GM23338 (cell line): ENCODE measurements at regions not wholly inside any gene's neighbourhood (a gene's known extent, or its start where the extent isn't known, plus 50 kb on each side); places are given as distances from the start of the nearest gene placed in this dataset.
A peak's percentile ranks its signal among the peaks of the same experiment; 100 is the strongest.

ENCODE experiments used
- ATAC-seq: fragments of 200-7000 bp; cut with Tn5 transposase; 3 replicates; pipeline ENCODE4 v1.9.1; 2020
- DNase-seq: peaks from one replicate; pipeline ENCODE4 v3.0.0-alpha.2; 2015; ENCODE audit warnings: low spot score
- H2AFZ ChIP-seq: fragments of 200-600 bp; sonication (generic); 2 replicates; pipeline ENCODE4 v1.8.0; 2016; ENCODE audit warnings: antibody characterized with exemption, mild to moderate bottlenecking, moderate library complexity
- H3F3A ChIP-seq: fragments of 200-600 bp; sonication (generic); replicated peaks from 2 replicates; pipeline ENCODE4 v1.8.0; 2017; ENCODE audit warnings: antibody characterized with exemption, mixed run types, low read depth
- H3K27ac ChIP-seq: fragments of 200-600 bp; sonication (generic); 2 replicates; pipeline ENCODE4 v1.6.1; 2016; ENCODE audit warnings: low read depth
- H3K27me3 ChIP-seq: fragments of 200-600 bp; sonication (generic); 2 replicates; pipeline ENCODE4 v1.8.0; 2016; ENCODE audit warnings: mild to moderate bottlenecking, mixed run types, moderate library complexity; ENCODE audit not compliant: insufficient read depth
- H3K36me3 ChIP-seq: fragments of 200-600 bp; sonication (generic); 2 replicates; pipeline ENCODE4 v1.8.0; 2016; ENCODE audit warnings: mild to moderate bottlenecking; ENCODE audit not compliant: insufficient read depth
- H3K4me1 ChIP-seq: fragments of 200-600 bp; sonication (generic); 2 replicates; pipeline ENCODE4 v1.8.0; 2016; ENCODE audit warnings: mild to moderate bottlenecking, moderate library complexity; ENCODE audit not compliant: insufficient read depth
- H3K4me2 ChIP-seq: fragments of 200-600 bp; sonication (generic); 2 replicates; pipeline ENCODE4 v1.7.1; 2017; ENCODE audit warnings: mixed run types
- H3K4me3 ChIP-seq: fragments of 200-600 bp; sonication (generic); 2 replicates; pipeline ENCODE4 v1.6.1; 2016; ENCODE audit warnings: mixed run types
- H3K79me2 ChIP-seq: fragments of 200-600 bp; sonication (generic); replicated peaks from 2 replicates; pipeline ENCODE4 v1.8.0; 2017; ENCODE audit warnings: mild to moderate bottlenecking; ENCODE audit not compliant: insufficient read depth
- H3K9me2 ChIP-seq: fragments of 200-600 bp; sonication (generic); 2 replicates; pipeline ENCODE4 v1.8.0; 2017; ENCODE audit not compliant: insufficient read depth
- H4K20me1 ChIP-seq: fragments of 200-600 bp; sonication (generic); replicated peaks from 2 replicates; pipeline ENCODE4 v1.8.0; 2017; ENCODE audit warnings: mild to moderate bottlenecking; ENCODE audit not compliant: insufficient read depth
- H3K27ac Mint-ChIP-seq: 2 replicates; pipeline ENCODE4 v1.8.0; 2020; ENCODE audit warnings: inconsistent platforms, mild to moderate bottlenecking, moderate library complexity, mixed read lengths
- H3K27me3 Mint-ChIP-seq: 3 replicates; pipeline ENCODE4 v1.8.0; 2022; ENCODE audit warnings: low read depth, mild to moderate bottlenecking, moderate library complexity, mixed read lengths, inconsistent platforms; ENCODE audit not compliant: insufficient read depth, poor library complexity
- H3K36me3 Mint-ChIP-seq: 3 replicates; pipeline ENCODE4 v1.8.0; 2021; ENCODE audit warnings: low read depth, mild to moderate bottlenecking, inconsistent platforms, moderate library complexity, mixed read lengths
- H3K4me1 Mint-ChIP-seq: 3 replicates; pipeline ENCODE4 v1.8.0; 2020; ENCODE audit warnings: mild to moderate bottlenecking, inconsistent platforms, mixed read lengths
- H3K4me3 Mint-ChIP-seq: 3 replicates; pipeline ENCODE4 v1.8.0; 2021; ENCODE audit warnings: moderate library complexity, mild to moderate bottlenecking, inconsistent platforms, mixed read lengths
- H3K9me3 Mint-ChIP-seq: 3 replicates; pipeline ENCODE4 v1.8.0; 2020; ENCODE audit warnings: moderate library complexity, mild to moderate bottlenecking, inconsistent platforms, mixed read lengths
- JUNB ChIP-seq: IDR thresholded peaks from one replicate; pipeline ENCODE4 v1.6.1; 2016; ENCODE audit warnings: antibody characterized with exemption; ENCODE audit not compliant: unreplicated experiment
- NANOG ChIP-seq: IDR thresholded peaks from 2 replicates; pipeline ENCODE4 v1.6.1; 2016; ENCODE audit warnings: antibody characterized with exemption, borderline replicate concordance
- POLR2AphosphoS5 ChIP-seq: IDR thresholded peaks from 2 replicates; pipeline ENCODE4 v1.6.1; 2016; ENCODE audit warnings: antibody characterized with exemption, low read depth
- ZNF331 ChIP-seq: fragments of 250-450 bp; sonication (Bioruptor Pico); IDR thresholded peaks from 2 replicates; pipeline ENCODE4 v1.5.0; 2020; ENCODE audit warnings: low read depth, mild to moderate bottlenecking, moderate library complexity
- ZNF462 ChIP-seq: fragments of 250-450 bp; sonication (Bioruptor Pico); IDR thresholded peaks from 2 replicates; pipeline ENCODE4 v1.5.0; 2020; ENCODE audit warnings: mild to moderate bottlenecking, moderate library complexity

GRCh38 chr16:65773301-65773874 is 593.1 kb upstream of the CDH5 start:
- 0 out of 2 replicates have a peak, but pooled peaks cover 8% of the 10 kb centered on the region for H3F3A ChIP-seq
- peak overlapping the region; percentile 92 for H3K27ac ChIP-seq
- Mint-ChIP-seq H3K36me3 (peaks cover 64% of the 10 kb centered on the region), H3K27me3 (peaks cover 16% of the 10 kb centered on the region), H3K4me3 (peak overlapping the region; percentile 12; the same call in 2 of the 3 replicates), H3K27ac (peak overlapping the region; percentile 86), H3K9me3 (peaks cover 58% of the 10 kb centered on the region), H3K4me1 (peaks cover 37% of the 10 kb centered on the region)
- peak overlapping the region; percentile 40; the same call in 1 of the 2 replicates for H3K4me2 ChIP-seq
- no peaks in the 10 kb centered on the region for H4K20me1 ChIP-seq
- no peak for TF ChIP-seq JUNB
- 0 out of 2 replicates have a peak, but pooled peaks have one; percentile 25 for TF ChIP-seq NANOG
- TF ChIP-seq ZNF462 (CRISPR knock-in tag): peak; percentile 68; the same call in 1 of the 2 replicates
- TF ChIP-seq POLR2AphosphoS5: no peak
- TF ChIP-seq ZNF331 (CRISPR knock-in tag): peak; percentile 46
- H3K9me2 ChIP-seq: 0 out of 2 replicates have a peak, but pooled peaks cover 11% of the 10 kb centered on the region
- peak; percentile 51 for DNase-seq
- ATAC-seq: peak; percentile 59
- H3K27me3 ChIP-seq: no peaks in the 10 kb centered on the region
- peaks cover 21% of the 10 kb centered on the region for H3K4me1 ChIP-seq
- no peak overlapping the region for H3K4me3 ChIP-seq
- H2AFZ ChIP-seq: no peak overlapping the region
- H3K79me2 ChIP-seq: no peaks in the 10 kb centered on the region
- peaks cover 19% of the 10 kb centered on the region for H3K36me3 ChIP-seq
